ENCODE measurements at regions not wholly inside any gene's neighbourhood (a gene's known extent, or its start where the extent isn't known, plus 50 kb on each side); places are given as distances from the start of the nearest gene placed in this dataset.

GRCh38 chr14:40213701-40214100 is 781.5 kb upstream of the FBXO33 start:
- TF ChIP-seq CTCF (IDR thresholded peaks at IDR 0.05 in 2 of 3, conservative IDR thresholded peaks at IDR 0.05 in 1 of 3; ENCODE audit: borderline replicate concordance in 1 of 3, insufficient read depth in 1 of 3, low read depth in 2 of 3, low read length in 2 of 3) (no peak), ZNF274 (IDR thresholded peaks at IDR 0.05; ENCODE audit: low read depth, low read length) (no peak), REST (IDR thresholded peaks at IDR 0.05; ENCODE audit: low read depth) (no peak), POLR2A (IDR thresholded peaks at IDR 0.05; ENCODE audit: borderline replicate concordance, extremely low read depth, insufficient read depth, insufficient read length) (no peak), JUND (IDR thresholded peaks at IDR 0.05) (no peak), ZFX (IDR thresholded peaks at IDR 0.05) (no peak), EZH2phosphoT487 (IDR thresholded peaks at IDR 0.05; ENCODE audit: borderline replicate concordance) (no peak), EZH2 (IDR thresholded peaks at IDR 0.05) (no peak), FOSL1 (IDR thresholded peaks at IDR 0.05; ENCODE audit: low read depth) (no peak), MAX (IDR thresholded peaks at IDR 0.05) (no peak), SP1 (IDR thresholded peaks at IDR 0.05; ENCODE audit: low read depth) (no peak)
